Stimulated activated CD8-positive, alpha-beta memory T cell treated with anti-CD3 and anti-CD28 coated beads, Interleukin-2, amount 100 ng/mL, for 1 hour (primary cell): ENCODE measurements at regions not wholly inside any gene's neighbourhood (a gene's known extent, or its start where the extent isn't known, plus 50 kb on each side); places are given as distances from the start of the nearest gene placed in this dataset.

Experiments
- DNase-seq, 2 donors: peaks; one replicate each; pipeline ENCODE4 v3.0.0-alpha.2; 2020; ENCODE audit warnings: low read depth in 2 of 2

- DNase-seq: no peak
Measured at GRCh38 chr3:94694894-94695293, 632.0 kb downstream of the NSUN3 start.

- no peak for DNase-seq
Measured at GRCh38 chr3:94704467-94704866, 641.6 kb downstream of the NSUN3 start.

DNA sequence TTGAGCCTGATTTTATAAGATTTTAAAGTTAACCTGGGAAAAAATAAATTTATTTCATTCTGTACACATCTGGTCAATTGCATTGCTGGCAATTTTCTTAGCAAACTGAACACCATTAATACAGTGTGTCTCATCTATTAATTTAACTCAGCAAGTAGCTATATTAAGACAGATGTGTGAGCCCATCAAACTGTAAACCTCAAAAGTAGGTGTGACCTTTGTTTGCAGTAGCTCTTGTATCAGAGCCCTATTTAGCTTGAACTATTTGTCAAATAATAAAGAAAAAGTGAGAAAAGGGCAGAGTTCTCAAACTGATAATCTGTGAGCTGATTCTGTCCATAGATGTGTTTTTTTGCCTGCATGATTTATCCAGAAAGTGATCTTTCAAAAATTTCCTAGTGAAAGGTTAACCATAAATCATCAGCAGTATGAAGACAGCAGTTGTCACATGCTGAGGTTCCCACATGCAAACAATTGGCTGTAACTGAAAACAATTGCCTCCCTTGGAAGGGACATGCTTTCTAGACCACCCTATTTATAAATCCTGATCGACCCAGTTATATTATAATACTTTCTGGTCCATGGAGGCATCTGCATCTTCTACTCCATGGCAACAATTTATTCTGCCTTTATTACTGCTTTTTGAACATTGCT, 646.5 kb downstream of the NSUN3 start:
- DNase-seq: no peak

DNA sequence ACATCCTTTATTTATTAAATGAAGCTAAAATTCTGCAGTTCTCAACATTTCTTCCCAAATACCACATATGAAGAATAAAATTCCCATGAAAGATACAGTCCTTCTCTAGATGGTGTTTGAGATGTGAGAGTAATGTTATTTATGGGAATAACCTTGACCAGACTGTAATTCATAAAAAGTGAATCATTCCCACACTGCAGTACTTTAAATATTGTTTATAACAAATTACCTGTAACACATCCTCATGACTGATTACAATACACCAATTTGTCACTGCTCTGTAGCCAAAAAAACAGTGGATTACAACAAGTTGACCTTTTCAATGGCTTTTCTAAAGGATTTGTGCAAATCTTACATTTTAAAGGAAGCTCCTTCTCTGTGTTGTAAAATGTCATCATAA, 651.3 kb downstream of the NSUN3 start:
- no peak for DNase-seq

- no peak for DNase-seq
Measured at GRCh38 chr3:94716326-94717018, 653.6 kb downstream of the NSUN3 start.

- DNase-seq: no peak
Measured at GRCh38 chr3:94734206-94734605, 671.3 kb downstream of the NSUN3 start.

DNA sequence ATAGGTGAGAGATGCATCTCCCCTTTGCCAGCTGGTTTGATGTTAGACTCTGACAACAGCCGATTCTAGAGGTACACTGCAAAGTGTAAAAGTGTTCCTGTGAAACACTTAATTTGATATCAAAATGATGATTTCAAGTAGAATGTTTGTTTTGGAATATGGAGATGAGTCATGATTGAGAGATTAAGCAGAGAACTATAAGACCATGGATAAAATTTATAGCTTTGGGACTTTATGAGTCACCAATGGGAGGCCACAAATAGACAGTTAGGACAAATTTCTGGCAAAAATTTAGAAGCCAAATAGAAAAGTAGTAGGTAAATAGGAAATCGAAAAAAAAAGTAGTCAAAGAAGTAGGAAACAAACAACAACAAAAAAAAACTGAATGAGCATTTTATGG, 672.5 kb downstream of the NSUN3 start:
- DNase-seq: no peak

DNA sequence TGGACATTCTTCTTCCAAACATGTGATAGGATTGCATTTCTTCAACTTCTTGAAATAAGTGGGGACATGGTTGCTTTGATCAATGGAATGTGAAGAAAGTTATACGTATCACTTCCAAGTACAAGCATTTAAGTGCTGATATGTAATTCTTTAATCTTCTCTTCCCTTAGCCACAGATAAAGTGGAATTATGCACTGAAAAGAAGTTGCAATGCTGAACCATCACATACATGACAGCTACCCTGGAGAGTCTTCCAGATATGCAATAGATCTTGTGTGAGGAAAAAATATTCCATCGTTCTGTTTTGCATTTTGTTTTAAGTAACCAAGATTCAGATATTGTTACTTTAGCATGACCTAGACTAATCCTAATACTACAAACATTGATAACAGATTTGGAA, 674.3 kb downstream of the NSUN3 start:
- DNase-seq: no peak

GRCh38 chr3:94739420-94739819, 676.6 kb downstream of the NSUN3 start:
- no peak for DNase-seq

- DNase-seq: no peak
Measured at GRCh38 chr3:94758751-94759150, 695.9 kb downstream of the NSUN3 start.

GRCh38 chr3:94772402-94772801, 709.5 kb downstream of the NSUN3 start:
- DNase-seq: no peak

DNA sequence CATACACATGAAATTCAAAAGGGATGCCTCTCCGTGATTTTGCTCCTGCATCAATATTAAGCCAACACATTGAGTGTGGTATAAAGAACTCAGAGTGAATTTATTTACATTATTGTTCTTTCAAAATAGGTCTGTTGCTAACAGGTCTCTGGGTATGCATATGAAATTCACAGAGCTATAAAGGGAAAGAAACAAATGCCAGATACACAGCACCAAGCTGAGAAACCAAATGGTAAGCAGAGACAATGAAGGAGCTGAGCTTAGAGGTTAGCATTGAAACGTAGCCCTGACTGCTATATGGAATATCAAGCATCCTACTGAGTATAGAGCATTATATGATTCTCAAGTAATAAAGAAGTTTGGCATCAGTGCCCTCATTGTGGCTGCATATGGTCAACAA, 712.9 kb downstream of the NSUN3 start:
- DNase-seq: no peak

DNA sequence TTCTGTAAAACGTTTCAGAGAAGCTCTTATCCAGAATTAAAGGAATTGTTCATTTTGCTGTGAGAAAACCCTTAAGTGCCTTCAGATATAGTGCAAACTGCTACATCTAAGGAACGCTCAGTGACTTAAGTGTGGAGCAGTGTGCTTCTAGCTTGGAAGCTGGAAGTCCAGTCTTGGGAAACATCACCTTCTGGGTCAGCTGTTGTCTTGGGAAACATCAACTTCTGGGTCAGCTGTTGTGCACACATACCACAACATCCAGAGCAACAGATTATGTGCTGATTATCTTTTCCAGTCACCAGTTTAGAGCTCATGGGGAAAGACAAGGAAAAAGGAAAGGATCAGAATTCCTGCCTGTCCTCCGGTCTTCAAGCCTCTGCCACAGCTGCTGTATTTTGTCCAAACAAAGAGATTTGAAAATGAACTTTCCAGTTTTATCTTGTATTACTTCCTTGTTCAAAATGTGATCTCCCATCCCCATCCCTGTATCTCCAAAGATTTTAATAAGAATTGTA, 713.6 kb downstream of the NSUN3 start:
- no peak for DNase-seq

DNA sequence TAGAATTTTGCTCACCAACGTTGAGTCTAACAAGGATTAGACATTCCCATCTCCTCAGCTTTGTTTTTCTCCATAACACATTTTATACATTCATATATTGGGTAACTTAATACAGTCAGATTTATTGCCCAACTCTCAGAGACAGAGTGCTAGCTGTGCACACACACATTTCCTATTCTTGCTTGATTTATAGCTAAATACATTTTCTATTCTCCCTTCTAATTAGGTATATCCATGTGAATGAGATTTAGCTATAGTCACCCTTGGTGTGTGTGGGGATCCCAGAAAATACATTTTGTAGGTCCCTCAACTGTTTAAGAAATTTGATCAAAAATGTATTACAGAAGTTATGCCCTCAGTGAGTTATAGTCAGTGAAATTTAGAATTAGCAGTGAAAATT, 715.4 kb downstream of the NSUN3 start:
- DNase-seq: no peak

DNA sequence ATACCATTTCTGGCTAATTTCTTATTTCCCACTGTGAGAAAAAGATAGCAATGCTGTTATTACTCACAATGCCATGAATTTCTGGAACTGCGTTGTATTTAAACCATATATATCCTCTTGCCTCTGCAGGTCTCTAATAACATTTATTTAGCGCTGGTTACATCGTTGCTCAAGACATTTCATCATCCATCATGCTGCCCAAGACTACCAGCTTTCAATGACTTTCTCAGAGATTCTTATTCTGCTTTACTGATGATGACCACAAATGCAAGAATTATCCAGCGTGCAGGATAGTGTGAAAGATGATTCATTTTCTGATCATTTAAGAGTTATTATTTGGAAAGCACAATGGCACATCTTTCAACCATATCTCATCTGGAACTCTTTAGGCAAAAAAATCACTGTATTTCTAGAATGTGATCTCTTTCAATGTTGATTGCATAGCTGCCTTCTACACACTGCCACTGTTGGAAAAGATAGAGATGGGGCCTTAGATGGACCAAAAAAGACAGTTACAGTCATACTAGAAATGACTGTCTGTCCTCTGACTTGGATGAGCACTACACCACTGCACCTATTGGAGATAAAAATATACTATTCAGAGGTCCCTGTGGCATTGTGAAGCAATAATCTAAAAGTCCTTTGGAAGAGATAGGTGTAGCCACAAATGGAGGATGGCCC, 716.1 kb downstream of the NSUN3 start:
- DNase-seq: no peak

DNA sequence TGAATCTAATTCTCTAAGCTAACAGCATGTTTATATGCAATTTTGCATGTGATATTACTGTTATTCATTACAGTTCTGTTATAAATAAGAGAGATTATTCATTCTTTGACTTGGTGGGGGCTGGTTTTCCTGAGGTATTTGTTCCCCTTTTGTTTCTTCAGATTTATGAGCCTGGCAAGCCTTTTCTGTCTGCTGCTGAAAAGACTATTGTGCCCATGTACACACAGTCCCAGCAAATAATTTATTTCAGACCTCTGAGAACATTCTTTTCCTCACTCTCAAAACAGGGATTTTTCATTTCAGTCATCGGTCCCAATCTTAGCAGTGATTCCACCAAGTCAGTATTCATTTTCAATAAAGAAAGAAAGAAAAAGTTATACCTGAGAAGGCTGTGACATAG, 716.8 kb downstream of the NSUN3 start:
- DNase-seq: no peak

- no peak for DNase-seq
Measured at GRCh38 chr3:94784274-94784673, 721.4 kb downstream of the NSUN3 start.

GRCh38 chr3:94787066-94787465, 724.2 kb downstream of the NSUN3 start:
- no peak for DNase-seq

- no peak for DNase-seq
Measured at GRCh38 chr3:94787734-94788270, 724.9 kb downstream of the NSUN3 start.

DNA sequence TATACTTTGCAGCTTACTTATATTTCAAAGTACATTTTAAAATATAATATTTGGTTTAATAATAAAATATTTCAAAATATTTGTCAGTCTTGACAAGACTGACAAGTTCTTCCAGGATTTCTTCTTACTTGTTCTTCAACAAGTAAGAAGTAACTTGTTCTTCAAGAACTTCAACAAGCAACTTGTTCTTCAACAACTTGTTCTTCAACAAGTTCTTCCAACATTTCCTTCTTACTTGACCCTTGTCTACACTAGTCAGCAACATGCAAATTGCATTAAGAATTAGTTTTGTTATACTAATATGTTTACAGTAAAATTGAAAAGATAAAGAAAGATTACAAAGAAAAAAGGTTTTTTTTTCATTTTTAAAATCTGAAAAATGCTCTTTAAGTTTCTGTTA, 731.7 kb downstream of the NSUN3 start:
- DNase-seq: no peak

DNA sequence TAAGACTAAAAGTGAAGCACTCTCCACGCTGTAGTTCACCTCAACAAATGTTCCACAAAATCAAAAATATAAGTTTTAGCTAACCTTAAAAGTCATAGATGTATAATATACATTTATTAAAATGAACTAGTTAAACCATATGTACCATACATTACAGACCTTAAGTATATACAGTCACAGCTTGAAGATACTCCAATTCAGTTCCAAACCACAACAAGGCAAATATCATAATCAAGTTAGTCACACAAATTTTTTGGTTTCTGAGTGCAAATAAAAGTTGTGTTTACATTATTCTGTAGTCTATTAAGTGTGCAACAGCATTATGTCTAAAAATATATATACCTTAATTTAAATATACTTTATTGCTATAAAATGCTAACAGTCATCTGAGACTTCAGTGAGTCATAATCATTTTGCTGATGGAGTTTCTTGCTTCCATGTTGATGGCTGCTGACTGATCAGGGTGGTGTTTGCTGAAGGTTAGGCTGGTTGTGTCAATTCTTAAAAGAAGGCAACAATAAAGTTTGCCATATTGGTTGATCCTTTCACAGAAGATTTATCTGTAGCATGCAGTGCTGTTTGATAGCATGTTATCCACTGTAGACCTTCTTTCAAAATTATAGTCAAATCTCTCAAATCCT, 736.7 kb downstream of the NSUN3 start:
- DNase-seq: no peak

DNA sequence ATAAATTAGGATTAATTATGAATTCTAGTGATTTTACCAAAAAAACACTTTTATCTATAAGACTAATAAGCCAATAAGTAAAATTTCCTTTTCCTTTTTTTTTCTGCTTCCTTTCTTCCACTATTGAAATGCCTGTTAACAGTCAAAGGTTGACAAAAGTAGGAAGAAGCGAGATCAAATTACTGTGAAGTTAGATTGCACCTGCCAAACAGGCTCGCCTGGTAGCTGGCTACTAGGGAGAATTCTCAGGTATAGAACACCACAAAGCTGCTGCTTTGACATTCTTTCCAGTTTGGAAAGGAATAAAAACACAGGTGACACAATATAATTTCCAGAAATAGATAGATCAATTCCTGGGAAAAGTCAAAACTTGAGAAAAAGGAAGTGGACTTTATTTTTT, 749.0 kb downstream of the NSUN3 start:
- DNase-seq: no peak
